ENCODE measurements at regions not wholly inside any gene's neighbourhood (a gene's known extent, or its start where the extent isn't known, plus 50 kb on each side); places are given as distances from the start of the nearest gene placed in this dataset.

GRCh38 chr14:32008602-32009193, 68.4 kb upstream of the ARHGAP5 start:
- TF ChIP-seq CTCF (IDR thresholded peaks at IDR 0.05) (no peak), POLR2A (IDR thresholded peaks at IDR 0.05) (no peak)
